ENCODE measurements at regions not wholly inside any gene's neighbourhood (a gene's known extent, or its start where the extent isn't known, plus 50 kb on each side); places are given as distances from the start of the nearest gene placed in this dataset.

GRCh38 chr10:90319188-90319914 is 538.5 kb downstream of the HTR7 start:
- no peak for TF ChIP-seq CTCF (IDR thresholded peaks at IDR 0.05; ENCODE audit: insufficient read depth, low read length, severe bottlenecking)
- FAIRE-seq (no peak), DNase-seq (ENCODE audit: low read depth) (peak; percentile 97)
- Histone ChIP-seq H3K4me3 (ENCODE audit: low read depth, low read length) (no peak overlapping the region), H3K36me3 (ENCODE audit: control insufficient read depth, insufficient read depth, low read length) (no peaks in the 10 kb centered on the region), H3K27me3 (ENCODE audit: control insufficient read depth, insufficient read depth, low read length) (no peaks in the 10 kb centered on the region)

GRCh38 chr10:90321132-90321816 is 536.6 kb downstream of the HTR7 start:
- H3K4me3 ChIP-seq (ENCODE audit: low read depth, low read length): no peak overlapping the region
- H3K27me3 ChIP-seq (ENCODE audit: control insufficient read depth, insufficient read depth, low read length): no peaks in the 10 kb centered on the region
- no peak for TF ChIP-seq CTCF (IDR thresholded peaks at IDR 0.05; ENCODE audit: insufficient read depth, low read length, severe bottlenecking)
- FAIRE-seq (no peak), DNase-seq (ENCODE audit: low read depth) (peak; percentile 8)
- H3K36me3 ChIP-seq (ENCODE audit: control insufficient read depth, insufficient read depth, low read length): no peaks in the 10 kb centered on the region

DNA sequence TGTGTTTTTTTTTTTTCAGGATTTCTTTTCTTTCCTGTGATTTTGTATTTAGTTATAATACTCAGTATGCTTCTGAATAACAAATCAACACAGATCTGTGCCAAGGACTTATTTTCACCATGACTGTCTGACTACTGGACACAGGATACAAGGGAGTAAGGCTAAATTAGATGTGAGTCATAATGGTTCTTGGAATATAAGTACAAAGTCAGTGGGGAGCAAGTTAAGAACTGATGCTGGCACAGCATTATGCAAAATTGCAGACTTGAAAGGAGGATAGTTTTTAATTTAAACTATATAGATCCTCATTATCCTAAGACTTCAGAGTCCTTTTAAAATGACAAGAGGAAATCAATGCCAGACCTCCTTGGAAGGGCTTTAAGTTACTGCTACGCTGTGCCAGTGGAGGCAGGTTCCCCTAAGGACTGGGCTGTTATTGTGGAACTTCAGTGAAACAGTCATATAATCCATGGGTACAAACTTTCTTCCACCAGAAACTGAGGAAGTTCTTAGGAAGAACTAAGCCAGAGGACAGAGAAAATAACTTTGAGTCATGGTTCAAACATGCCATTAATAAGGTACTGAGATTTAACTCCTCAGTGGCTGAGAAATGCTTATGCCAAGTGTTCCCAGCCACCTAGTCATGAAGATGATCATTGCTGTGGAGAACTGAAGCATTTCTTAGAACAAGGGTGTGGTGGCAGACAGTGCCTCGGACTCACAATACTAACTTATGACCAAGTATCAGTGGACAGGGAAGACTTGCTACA is 531.2 kb downstream of the HTR7 start:
- DNase-seq (ENCODE audit: low read depth) (peak; percentile 55), FAIRE-seq (peak; percentile 55)
- TF ChIP-seq CTCF (IDR thresholded peaks at IDR 0.05; ENCODE audit: insufficient read depth, low read length, severe bottlenecking): no peak
- Histone ChIP-seq H3K4me3 (ENCODE audit: low read depth, low read length) (no peak overlapping the region), H3K27me3 (ENCODE audit: control insufficient read depth, insufficient read depth, low read length) (no peaks in the 10 kb centered on the region), H3K36me3 (ENCODE audit: control insufficient read depth, insufficient read depth, low read length) (no peaks in the 10 kb centered on the region)

GRCh38 chr10:90327611-90328010 is 530.2 kb downstream of the HTR7 start:
- TF ChIP-seq CTCF (IDR thresholded peaks at IDR 0.05; ENCODE audit: insufficient read depth, low read length, severe bottlenecking): no peak
- Histone ChIP-seq H3K36me3 (ENCODE audit: control insufficient read depth, insufficient read depth, low read length) (no peaks in the 10 kb centered on the region), H3K4me3 (ENCODE audit: low read depth, low read length) (no peak overlapping the region), H3K27me3 (ENCODE audit: control insufficient read depth, insufficient read depth, low read length) (no peaks in the 10 kb centered on the region)
- no peak for DNase-seq (ENCODE audit: low read depth)
- FAIRE-seq: no peak

GRCh38 chr10:90328459-90328858 is 529.4 kb downstream of the HTR7 start:
- H3K36me3 ChIP-seq (ENCODE audit: control insufficient read depth, insufficient read depth, low read length): no peaks in the 10 kb centered on the region
- no peak overlapping the region for H3K4me3 ChIP-seq (ENCODE audit: low read depth, low read length)
- FAIRE-seq (no peak), DNase-seq (ENCODE audit: low read depth) (no peak)
- no peak for TF ChIP-seq CTCF (IDR thresholded peaks at IDR 0.05; ENCODE audit: insufficient read depth, low read length, severe bottlenecking)
- H3K27me3 ChIP-seq (ENCODE audit: control insufficient read depth, insufficient read depth, low read length): no peaks in the 10 kb centered on the region
